ENCODE measurements at regions not wholly inside any gene's neighbourhood (a gene's known extent, or its start where the extent isn't known, plus 50 kb on each side); places are given as distances from the start of the nearest gene placed in this dataset.

- TF ChIP-seq OSR1 (CRISPR knock-in tag; IDR thresholded peaks at IDR 0.05) (no peak), PATZ1 (CRISPR knock-in tag; IDR thresholded peaks at IDR 0.05; ENCODE audit: borderline replicate concordance) (no peak), PPARA (CRISPR knock-in tag; IDR thresholded peaks at IDR 0.05; ENCODE audit: borderline replicate concordance) (no peak), ZFP3 (CRISPR knock-in tag; IDR thresholded peaks at IDR 0.05) (no peak), CREB5 (CRISPR knock-in tag; IDR thresholded peaks at IDR 0.05; ENCODE audit: low read depth) (no peak), TSHZ2 (CRISPR knock-in tag; IDR thresholded peaks at IDR 0.05) (no peak), TCF4 (CRISPR knock-in tag; IDR thresholded peaks at IDR 0.05; ENCODE audit: borderline replicate concordance) (no peak), SNAI2 (CRISPR knock-in tag; IDR thresholded peaks at IDR 0.05) (no peak), ZNF565 (CRISPR knock-in tag; conservative IDR thresholded peaks at IDR 0.05; ENCODE audit: low read depth) (no peak), ESRRG (CRISPR knock-in tag; IDR thresholded peaks at IDR 0.05) (no peak), ZFP30 (CRISPR knock-in tag; IDR thresholded peaks at IDR 0.05) (no peak), POU6F1 (CRISPR knock-in tag; IDR thresholded peaks at IDR 0.05; ENCODE audit: borderline replicate concordance, low read depth) (no peak)
Observed at GRCh38 chr2:20499387-20499786, 52.5 kb downstream of the RHOB start.

Data from SK-N-SH treated with all-trans-retinoic acid at 6 μM for 48 hours (cell line).